Effector memory CD4-positive, alpha-beta T cell (primary cell): ENCODE measurements at regions not wholly inside any gene's neighbourhood (a gene's known extent, or its start where the extent isn't known, plus 50 kb on each side); places are given as distances from the start of the nearest gene placed in this dataset.

Experiments
- DNase-seq, 3 donors: peaks; one replicate each; pipeline ENCODE4 v3.0.0-alpha.2; 2020
- H3K27ac ChIP-seq: 2 replicates; pipeline ENCODE4 v1.7.0; 2013; ENCODE audit warnings: mild to moderate bottlenecking, low read length, moderate library complexity; ENCODE audit not compliant: insufficient read depth, poor library complexity, severe bottlenecking
- H3K27me3 ChIP-seq: replicated peaks from 2 replicates; pipeline ENCODE4 v1.7.0; 2013; ENCODE audit warnings: mild to moderate bottlenecking, low read length; ENCODE audit not compliant: insufficient read depth, control insufficient read depth, poor library complexity, severe bottlenecking
- H3K36me3 ChIP-seq: 2 replicates; pipeline ENCODE4 v1.7.0; 2013; ENCODE audit warnings: mild to moderate bottlenecking, low read length, moderate library complexity; ENCODE audit not compliant: control insufficient read depth, insufficient read depth
- H3K4me1 ChIP-seq: 2 replicates; pipeline ENCODE4 v1.7.0; 2013; ENCODE audit warnings: low read length, mild to moderate bottlenecking; ENCODE audit not compliant: control insufficient read depth, insufficient read depth, poor library complexity, severe bottlenecking
- H3K4me3 ChIP-seq: 2 replicates; pipeline ENCODE4 v1.7.0; 2013; ENCODE audit warnings: low read length, low read depth, mild to moderate bottlenecking; ENCODE audit not compliant: insufficient read depth, poor library complexity, severe bottlenecking
- H3K9me3 ChIP-seq: 2 replicates; pipeline ENCODE4 v1.7.0; 2013; ENCODE audit warnings: mild to moderate bottlenecking, low read length, moderate library complexity; ENCODE audit not compliant: control insufficient read depth

GRCh38 chr2:2768476-2768875, 437.4 kb upstream of the MYT1L start:
- H3K36me3 ChIP-seq, result no peaks in the 10 kb centered on the region
- H3K27me3 ChIP-seq, result no peaks in the 10 kb centered on the region
- DNase-seq, result no peak
- no peak overlapping the region for H3K27ac ChIP-seq
- no peak overlapping the region for H3K4me3 ChIP-seq
- H3K9me3 ChIP-seq, result no peaks in the 10 kb centered on the region
- H3K4me1 ChIP-seq, result no peaks in the 10 kb centered on the region

- no peaks in the 10 kb centered on the region for H3K27me3 ChIP-seq
- no peak overlapping the region for H3K27ac ChIP-seq
- no peaks in the 10 kb centered on the region for H3K4me1 ChIP-seq
- no peak for DNase-seq
- no peak overlapping the region for H3K4me3 ChIP-seq
- no peaks in the 10 kb centered on the region for H3K36me3 ChIP-seq
- no peaks in the 10 kb centered on the region for H3K9me3 ChIP-seq
Measured at GRCh38 chr2:2767837-2768236, 436.8 kb upstream of the MYT1L start.

GRCh38 chr2:2765839-2766495, 434.9 kb upstream of the MYT1L start:
- H3K4me1 ChIP-seq, result no peaks in the 10 kb centered on the region
- no peak overlapping the region for H3K4me3 ChIP-seq
- no peaks in the 10 kb centered on the region for H3K9me3 ChIP-seq
- DNase-seq, result no peak
- H3K36me3 ChIP-seq, result no peaks in the 10 kb centered on the region
- no peak overlapping the region for H3K27ac ChIP-seq
- no peaks in the 10 kb centered on the region for H3K27me3 ChIP-seq

GRCh38 chr2:2765176-2765800, 434.2 kb upstream of the MYT1L start:
- Histone ChIP-seq H3K4me1 (no peaks in the 10 kb centered on the region), H3K27ac (no peak overlapping the region), H3K36me3 (no peaks in the 10 kb centered on the region), H3K4me3 (no peak overlapping the region), H3K9me3 (no peaks in the 10 kb centered on the region), H3K27me3 (no peaks in the 10 kb centered on the region)
- DNase-seq, result no peak

- Histone ChIP-seq H3K4me3 (no peak overlapping the region), H3K27me3 (no peaks in the 10 kb centered on the region), H3K36me3 (no peaks in the 10 kb centered on the region), H3K9me3 (no peaks in the 10 kb centered on the region), H3K27ac (no peak overlapping the region), H3K4me1 (no peaks in the 10 kb centered on the region)
- no peak for DNase-seq
Measured at GRCh38 chr2:2764739-2765138, 433.7 kb upstream of the MYT1L start.

- no peak overlapping the region for H3K4me3 ChIP-seq
- H3K36me3 ChIP-seq, result no peaks in the 10 kb centered on the region
- DNase-seq, result no peak
- H3K9me3 ChIP-seq, result no peaks in the 10 kb centered on the region
- H3K4me1 ChIP-seq, result no peaks in the 10 kb centered on the region
- H3K27me3 ChIP-seq, result no peaks in the 10 kb centered on the region
- H3K27ac ChIP-seq, result no peak overlapping the region
Measured at GRCh38 chr2:2764001-2764355, 432.9 kb upstream of the MYT1L start.

- H3K27me3 ChIP-seq, result no peaks in the 10 kb centered on the region
- H3K36me3 ChIP-seq, result no peaks in the 10 kb centered on the region
- no peak for DNase-seq
- no peak overlapping the region for H3K27ac ChIP-seq
- no peak overlapping the region for H3K4me3 ChIP-seq
- no peaks in the 10 kb centered on the region for H3K4me1 ChIP-seq
- no peaks in the 10 kb centered on the region for H3K9me3 ChIP-seq
Measured at GRCh38 chr2:2763351-2764000, 432.4 kb upstream of the MYT1L start.

- no peaks in the 10 kb centered on the region for H3K36me3 ChIP-seq
- H3K4me3 ChIP-seq, result no peak overlapping the region
- H3K4me1 ChIP-seq, result no peaks in the 10 kb centered on the region
- no peaks in the 10 kb centered on the region for H3K27me3 ChIP-seq
- no peak for DNase-seq
- H3K27ac ChIP-seq, result no peak overlapping the region
- no peaks in the 10 kb centered on the region for H3K9me3 ChIP-seq
Measured at GRCh38 chr2:2762913-2763312, 431.8 kb upstream of the MYT1L start.

GRCh38 chr2:2762166-2762908, 431.3 kb upstream of the MYT1L start:
- H3K27me3 ChIP-seq, result no peaks in the 10 kb centered on the region
- no peaks in the 10 kb centered on the region for H3K4me1 ChIP-seq
- H3K4me3 ChIP-seq, result no peak overlapping the region
- no peak for DNase-seq
- H3K36me3 ChIP-seq, result no peaks in the 10 kb centered on the region
- no peaks in the 10 kb centered on the region for H3K9me3 ChIP-seq
- no peak overlapping the region for H3K27ac ChIP-seq
